ENCODE measurements at regions not wholly inside any gene's neighbourhood (a gene's known extent, or its start where the extent isn't known, plus 50 kb on each side); places are given as distances from the start of the nearest gene placed in this dataset.

GRCh38 chr16:79400462-79401149, 199.9 kb downstream of the MAF start:
- Histone ChIP-seq H3K9me3 (ENCODE audit: control insufficient read depth, low read length) (no peaks in the 10 kb centered on the region), H2AK5ac (ENCODE audit: low read length, severe bottlenecking) (no peak overlapping the region), H3K9ac (ENCODE audit: low read length) (no peak overlapping the region), H2BK120ac (ENCODE audit: low read depth, low read length) (no peak overlapping the region), H3K27me3 (ENCODE audit: control insufficient read depth in 1 of 2, insufficient read depth in 1 of 2, low read length in 2 of 2) (no peaks in the 10 kb centered on the region), H2BK5ac (ENCODE audit: low read depth, low read length, poor library complexity, severe bottlenecking) (no peak overlapping the region), H3K27ac (ENCODE audit: low read length, poor library complexity, severe bottlenecking) (no peak overlapping the region), H2BK12ac (ENCODE audit: low read length in 2 of 2) (no peak overlapping the region), H3K23ac (ENCODE audit: low read length in 2 of 2) (no peak overlapping the region), H3K14ac (ENCODE audit: low read length in 2 of 2) (no peak overlapping the region), H3K4ac (ENCODE audit: low read depth in 1 of 2, low read length in 2 of 2) (no peak overlapping the region), H2BK15ac (ENCODE audit: low read depth, poor library complexity, severe bottlenecking) (no peak overlapping the region), H3K4me2 (ENCODE audit: low read length, poor library complexity, severe bottlenecking) (no peak overlapping the region), H2AFZ (ENCODE audit: low read depth, low read length) (no peak overlapping the region), H3K18ac (ENCODE audit: low read depth in 1 of 2, low read length in 2 of 2) (no peak overlapping the region), H3K36me3 (ENCODE audit: control insufficient read depth in 1 of 2, insufficient read depth in 2 of 2, low read depth in 1 of 2, low read length in 2 of 2) (no peaks in the 10 kb centered on the region), H4K91ac (ENCODE audit: low read length) (no peak overlapping the region), H4K8ac (ENCODE audit: low read length) (no peak overlapping the region), H3K79me1 (replicated peaks; ENCODE audit: low read length, poor library complexity, severe bottlenecking) (no peaks in the 10 kb centered on the region), H3K4me3 (ENCODE audit: insufficient read depth in 1 of 2, low read depth in 1 of 2, low read length in 2 of 2) (no peak overlapping the region), H3K4me1 (ENCODE audit: control insufficient read depth, insufficient read depth, low read depth, low read length) (no peaks in the 10 kb centered on the region)
- 70% methylated on average over 13 of the region's 13 CpGs for WGBS
- no peak for DNase-seq

- H3K36me3 ChIP-seq (ENCODE audit: control insufficient read depth in 1 of 2, insufficient read depth in 2 of 2, low read depth in 1 of 2, low read length in 2 of 2) = no peaks in the 10 kb centered on the region
- H3K23ac ChIP-seq (ENCODE audit: low read length in 2 of 2) = no peak overlapping the region
- no peak overlapping the region for H3K14ac ChIP-seq (ENCODE audit: low read length in 2 of 2)
- no peak overlapping the region for H2AFZ ChIP-seq (ENCODE audit: low read depth, low read length)
- H2BK120ac ChIP-seq (ENCODE audit: low read depth, low read length) = no peak overlapping the region
- H3K4me1 ChIP-seq (ENCODE audit: control insufficient read depth, insufficient read depth, low read depth, low read length) = no peaks in the 10 kb centered on the region
- no peak overlapping the region for H4K8ac ChIP-seq (ENCODE audit: low read length)
- no peak for DNase-seq
- no peak overlapping the region for H3K18ac ChIP-seq (ENCODE audit: low read depth in 1 of 2, low read length in 2 of 2)
- peaks cover 4 to 14% of the 10 kb centered on the region in 2 experiments for H3K27me3 ChIP-seq (ENCODE audit: control insufficient read depth in 1 of 2, insufficient read depth in 1 of 2, low read length in 2 of 2)
- no peaks in the 10 kb centered on the region for H3K9me3 ChIP-seq (ENCODE audit: control insufficient read depth, low read length)
- no peak overlapping the region for H3K27ac ChIP-seq (ENCODE audit: low read length, poor library complexity, severe bottlenecking)
- 87% methylated on average over 5 of the region's 5 CpGs for WGBS
- H3K79me1 ChIP-seq (replicated peaks; ENCODE audit: low read length, poor library complexity, severe bottlenecking) = no peaks in the 10 kb centered on the region
- no peak overlapping the region for H2BK12ac ChIP-seq (ENCODE audit: low read length in 2 of 2)
- no peak overlapping the region for H2BK5ac ChIP-seq (ENCODE audit: low read depth, low read length, poor library complexity, severe bottlenecking)
- no peak overlapping the region for H3K9ac ChIP-seq (ENCODE audit: low read length)
- no peak overlapping the region for H3K4ac ChIP-seq (ENCODE audit: low read depth in 1 of 2, low read length in 2 of 2)
- H3K4me2 ChIP-seq (ENCODE audit: low read length, poor library complexity, severe bottlenecking) = no peak overlapping the region
- no peak overlapping the region for H2AK5ac ChIP-seq (ENCODE audit: low read length, severe bottlenecking)
- no peak overlapping the region for H3K4me3 ChIP-seq (ENCODE audit: insufficient read depth in 1 of 2, low read depth in 1 of 2, low read length in 2 of 2)
- no peak overlapping the region for H4K91ac ChIP-seq (ENCODE audit: low read length)
- H2BK15ac ChIP-seq (ENCODE audit: low read depth, poor library complexity, severe bottlenecking) = no peak overlapping the region
Observed at GRCh38 chr16:79395591-79395990, 204.9 kb downstream of the MAF start.

- Histone ChIP-seq H3K9ac (ENCODE audit: low read length) (no peak overlapping the region), H4K91ac (ENCODE audit: low read length) (no peak overlapping the region), H2BK12ac (ENCODE audit: low read length in 2 of 2) (no peak overlapping the region), H3K36me3 (ENCODE audit: control insufficient read depth in 1 of 2, insufficient read depth in 2 of 2, low read depth in 1 of 2, low read length in 2 of 2) (no peaks in the 10 kb centered on the region), H3K4me2 (ENCODE audit: low read length, poor library complexity, severe bottlenecking) (no peak overlapping the region), H3K23ac (ENCODE audit: low read length in 2 of 2) (no peak overlapping the region), H3K18ac (ENCODE audit: low read depth in 1 of 2, low read length in 2 of 2) (no peak overlapping the region), H2BK5ac (ENCODE audit: low read depth, low read length, poor library complexity, severe bottlenecking) (no peak overlapping the region), H3K9me3 (ENCODE audit: control insufficient read depth, low read length) (no peaks in the 10 kb centered on the region), H3K4ac (ENCODE audit: low read depth in 1 of 2, low read length in 2 of 2) (no peak overlapping the region), H3K27ac (ENCODE audit: low read length, poor library complexity, severe bottlenecking) (no peak overlapping the region), H3K14ac (ENCODE audit: low read length in 2 of 2) (no peak overlapping the region), H2AFZ (ENCODE audit: low read depth, low read length) (no peak overlapping the region), H2BK120ac (ENCODE audit: low read depth, low read length) (no peak overlapping the region), H3K4me1 (ENCODE audit: control insufficient read depth, insufficient read depth, low read depth, low read length) (no peaks in the 10 kb centered on the region), H3K4me3 (ENCODE audit: insufficient read depth in 1 of 2, low read depth in 1 of 2, low read length in 2 of 2) (no peak overlapping the region), H3K79me1 (replicated peaks; ENCODE audit: low read length, poor library complexity, severe bottlenecking) (no peaks in the 10 kb centered on the region), H4K8ac (ENCODE audit: low read length) (no peak overlapping the region), H2AK5ac (ENCODE audit: low read length, severe bottlenecking) (no peak overlapping the region), H2BK15ac (ENCODE audit: low read depth, poor library complexity, severe bottlenecking) (no peak overlapping the region), H3K27me3 (ENCODE audit: control insufficient read depth in 1 of 2, insufficient read depth in 1 of 2, low read length in 2 of 2) (peaks cover 4 to 14% of the 10 kb centered on the region in 2 experiments)
- WGBS = 41% methylated on average over 3 of the region's 3 CpGs
- DNase-seq = no peak
Observed at GRCh38 chr16:79394206-79394605, 206.3 kb downstream of the MAF start.

GRCh38 chr16:79393564-79393963, 207.0 kb downstream of the MAF start:
- Histone ChIP-seq H3K9me3 (ENCODE audit: control insufficient read depth, low read length) (no peaks in the 10 kb centered on the region), H2BK12ac (ENCODE audit: low read length in 2 of 2) (no peak overlapping the region), H3K4me1 (ENCODE audit: control insufficient read depth, insufficient read depth, low read depth, low read length) (no peaks in the 10 kb centered on the region), H3K4me3 (ENCODE audit: insufficient read depth in 1 of 2, low read depth in 1 of 2, low read length in 2 of 2) (no peak overlapping the region), H3K23ac (ENCODE audit: low read length in 2 of 2) (no peak overlapping the region), H3K79me1 (replicated peaks; ENCODE audit: low read length, poor library complexity, severe bottlenecking) (no peaks in the 10 kb centered on the region), H3K27ac (ENCODE audit: low read length, poor library complexity, severe bottlenecking) (no peak overlapping the region), H3K27me3 (ENCODE audit: control insufficient read depth in 1 of 2, insufficient read depth in 1 of 2, low read length in 2 of 2) (peaks cover 4 to 14% of the 10 kb centered on the region in 2 experiments), H4K8ac (ENCODE audit: low read length) (no peak overlapping the region), H2BK5ac (ENCODE audit: low read depth, low read length, poor library complexity, severe bottlenecking) (no peak overlapping the region), H3K4me2 (ENCODE audit: low read length, poor library complexity, severe bottlenecking) (no peak overlapping the region), H2AK5ac (ENCODE audit: low read length, severe bottlenecking) (no peak overlapping the region), H3K9ac (ENCODE audit: low read length) (no peak overlapping the region), H4K91ac (ENCODE audit: low read length) (no peak overlapping the region), H3K36me3 (ENCODE audit: control insufficient read depth in 1 of 2, insufficient read depth in 2 of 2, low read depth in 1 of 2, low read length in 2 of 2) (no peaks in the 10 kb centered on the region), H2BK15ac (ENCODE audit: low read depth, poor library complexity, severe bottlenecking) (no peak overlapping the region), H3K4ac (ENCODE audit: low read depth in 1 of 2, low read length in 2 of 2) (no peak overlapping the region), H2AFZ (ENCODE audit: low read depth, low read length) (no peak overlapping the region), H3K14ac (ENCODE audit: low read length in 2 of 2) (no peak overlapping the region), H3K18ac (ENCODE audit: low read depth in 1 of 2, low read length in 2 of 2) (no peak overlapping the region), H2BK120ac (ENCODE audit: low read depth, low read length) (no peak overlapping the region)
- WGBS = 87% methylated on average over 2 of the region's 2 CpGs
- no peak for DNase-seq
